B cell (primary cell): ENCODE measurements at regions not wholly inside any gene's neighbourhood (a gene's known extent, or its start where the extent isn't known, plus 50 kb on each side); places are given as distances from the start of the nearest gene placed in this dataset.

Experiments used
- EZH2 ChIP-seq: IDR thresholded peaks from 2 replicates; pipeline ENCODE4 v1.6.1; 2012; ENCODE audit warnings: borderline replicate concordance, low read depth, mild to moderate bottlenecking, moderate library complexity, low read length; ENCODE audit not compliant: insufficient read depth, poor library complexity, severe bottlenecking
- TF ChIP-seq, protein P1 (sequence below): fragments of 200-600 bp; IDR thresholded peaks from one replicate; pipeline ENCODE4 v1.8.0; 2022; ENCODE audit warnings: antibody characterized with exemption, mild to moderate bottlenecking

DNA sequence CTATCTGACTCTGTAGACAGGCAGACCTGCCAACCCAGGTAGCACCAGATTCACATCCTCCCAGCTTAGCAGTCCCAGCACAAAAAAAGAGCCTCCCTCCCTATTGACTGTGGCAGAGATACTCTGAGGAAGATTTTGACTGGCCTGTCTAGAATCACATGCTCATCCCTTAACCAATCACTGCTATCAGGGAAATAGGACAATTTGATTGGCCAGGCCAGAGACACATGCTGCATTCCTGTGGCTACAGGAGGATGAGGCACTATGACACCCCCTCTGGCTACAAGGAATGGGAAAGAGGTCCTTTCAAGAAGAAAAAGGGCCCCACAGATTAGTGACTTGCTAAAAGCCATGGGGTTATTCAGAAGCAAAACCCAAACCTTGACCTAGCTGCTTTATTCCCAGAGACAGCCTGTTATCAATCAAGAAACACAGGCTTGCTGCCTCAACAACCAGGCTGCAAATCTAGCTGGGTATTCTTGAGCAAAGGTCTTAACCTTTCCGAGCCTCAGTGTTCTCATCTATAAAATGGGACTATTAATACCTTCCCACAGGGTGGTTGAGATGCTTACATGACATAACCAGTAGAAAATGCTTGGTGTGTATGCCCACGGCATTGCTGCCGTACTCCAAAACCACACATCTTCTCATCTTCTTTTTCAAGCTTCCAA lies 147.6 kb downstream of the BCOR start:
- TF ChIP-seq, protein P1, sequence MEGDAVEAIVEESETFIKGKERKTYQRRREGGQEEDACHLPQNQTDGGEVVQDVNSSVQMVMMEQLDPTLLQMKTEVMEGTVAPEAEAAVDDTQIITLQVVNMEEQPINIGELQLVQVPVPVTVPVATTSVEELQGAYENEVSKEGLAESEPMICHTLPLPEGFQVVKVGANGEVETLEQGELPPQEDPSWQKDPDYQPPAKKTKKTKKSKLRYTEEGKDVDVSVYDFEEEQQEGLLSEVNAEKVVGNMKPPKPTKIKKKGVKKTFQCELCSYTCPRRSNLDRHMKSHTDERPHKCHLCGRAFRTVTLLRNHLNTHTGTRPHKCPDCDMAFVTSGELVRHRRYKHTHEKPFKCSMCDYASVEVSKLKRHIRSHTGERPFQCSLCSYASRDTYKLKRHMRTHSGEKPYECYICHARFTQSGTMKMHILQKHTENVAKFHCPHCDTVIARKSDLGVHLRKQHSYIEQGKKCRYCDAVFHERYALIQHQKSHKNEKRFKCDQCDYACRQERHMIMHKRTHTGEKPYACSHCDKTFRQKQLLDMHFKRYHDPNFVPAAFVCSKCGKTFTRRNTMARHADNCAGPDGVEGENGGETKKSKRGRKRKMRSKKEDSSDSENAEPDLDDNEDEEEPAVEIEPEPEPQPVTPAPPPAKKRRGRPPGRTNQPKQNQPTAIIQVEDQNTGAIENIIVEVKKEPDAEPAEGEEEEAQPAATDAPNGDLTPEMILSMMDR = no peak
- TF ChIP-seq EZH2 = no peak
